ENCODE measurements at regions not wholly inside any gene's neighbourhood (a gene's known extent, or its start where the extent isn't known, plus 50 kb on each side); places are given as distances from the start of the nearest gene placed in this dataset.

GRCh38 chr17:70468661-70469060, 299.3 kb downstream of the KCNJ2 start:
- Histone ChIP-seq H3K9me3 (no peaks in the 10 kb centered on the region), H3K27me3 (no peaks in the 10 kb centered on the region), H3K4me3 (ENCODE audit: low read depth in 1 of 2, low read length in 1 of 2) (no peak overlapping the region), H3K4me1 (ENCODE audit: control insufficient read depth in 1 of 2, insufficient read depth in 1 of 2, low read depth in 1 of 2, low read length in 1 of 2) (no peaks in the 10 kb centered on the region), H3K36me3 (no peaks in the 10 kb centered on the region), H3K27ac (no peak overlapping the region)
- TF ChIP-seq CTCF (IDR thresholded peaks at IDR 0.05): no peak

DNA sequence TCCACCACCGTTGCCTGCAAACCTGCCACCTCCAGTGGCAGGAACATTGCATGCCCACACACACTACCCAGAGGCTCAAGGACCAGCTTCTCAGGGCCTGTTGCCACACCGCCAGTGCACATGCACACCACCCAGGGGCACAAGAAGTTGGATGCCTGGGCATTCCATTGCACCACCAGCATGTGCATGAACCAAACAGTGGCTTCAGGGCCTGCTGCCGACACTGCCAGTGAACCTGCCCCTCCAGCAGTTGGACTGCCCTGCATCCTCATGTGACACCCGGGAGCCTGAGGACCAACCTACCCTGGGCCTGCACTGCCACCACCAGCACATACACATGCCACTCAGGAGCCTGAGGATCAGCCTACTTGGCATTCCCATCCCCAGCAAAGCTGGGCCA, 303.7 kb downstream of the KCNJ2 start:
- Histone ChIP-seq H3K36me3 (no peaks in the 10 kb centered on the region), H3K4me3 (ENCODE audit: low read depth in 1 of 2, low read length in 1 of 2) (no peak overlapping the region), H3K9me3 (no peaks in the 10 kb centered on the region), H3K27me3 (no peaks in the 10 kb centered on the region), H3K4me1 (ENCODE audit: control insufficient read depth in 1 of 2, insufficient read depth in 1 of 2, low read depth in 1 of 2, low read length in 1 of 2) (no peaks in the 10 kb centered on the region), H3K27ac (no peak overlapping the region)
- no peak for TF ChIP-seq CTCF (IDR thresholded peaks at IDR 0.05)

GRCh38 chr17:70476368-70476767, 307.0 kb downstream of the KCNJ2 start:
- H3K9me3 ChIP-seq: no peaks in the 10 kb centered on the region
- H3K4me1 ChIP-seq (ENCODE audit: control insufficient read depth in 1 of 2, insufficient read depth in 1 of 2, low read depth in 1 of 2, low read length in 1 of 2): no peaks in the 10 kb centered on the region
- H3K4me3 ChIP-seq (ENCODE audit: low read depth in 1 of 2, low read length in 1 of 2): no peak overlapping the region
- TF ChIP-seq CTCF (IDR thresholded peaks at IDR 0.05): no peak
- H3K36me3 ChIP-seq: no peaks in the 10 kb centered on the region
- H3K27ac ChIP-seq: no peak overlapping the region
- no peaks in the 10 kb centered on the region for H3K27me3 ChIP-seq

- peaks cover 9% of the 10 kb centered on the region for H3K9me3 ChIP-seq
- H3K27ac ChIP-seq: no peak overlapping the region
- TF ChIP-seq CTCF (IDR thresholded peaks at IDR 0.05): no peak
- no peak overlapping the region for H3K4me3 ChIP-seq (ENCODE audit: low read depth in 1 of 2, low read length in 1 of 2)
- no peaks in the 10 kb centered on the region for H3K4me1 ChIP-seq (ENCODE audit: control insufficient read depth in 1 of 2, insufficient read depth in 1 of 2, low read depth in 1 of 2, low read length in 1 of 2)
- no peaks in the 10 kb centered on the region for H3K27me3 ChIP-seq
- H3K36me3 ChIP-seq: no peaks in the 10 kb centered on the region
Measured at GRCh38 chr17:70478902-70479301, 309.6 kb downstream of the KCNJ2 start.

DNA sequence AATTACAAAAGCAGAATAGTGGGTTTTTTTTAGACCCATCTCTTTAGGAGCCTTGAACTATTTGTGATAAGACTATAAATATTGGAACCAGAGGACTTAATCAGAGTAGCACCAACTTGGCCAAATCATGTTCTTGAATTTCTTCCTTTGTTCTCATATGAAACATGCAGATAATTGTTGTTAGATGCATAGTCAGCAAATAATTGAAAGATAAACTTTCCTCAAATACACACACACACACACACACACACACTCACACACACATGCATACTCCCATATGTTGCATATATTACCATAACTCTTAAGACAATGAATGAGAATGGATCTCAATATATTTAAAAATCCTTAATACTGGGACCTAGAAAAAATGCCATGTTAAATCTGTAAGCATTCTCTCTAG, 310.4 kb downstream of the KCNJ2 start:
- no peaks in the 10 kb centered on the region for H3K4me1 ChIP-seq (ENCODE audit: control insufficient read depth in 1 of 2, insufficient read depth in 1 of 2, low read depth in 1 of 2, low read length in 1 of 2)
- H3K4me3 ChIP-seq (ENCODE audit: low read depth in 1 of 2, low read length in 1 of 2): no peak overlapping the region
- no peaks in the 10 kb centered on the region for H3K27me3 ChIP-seq
- no peak overlapping the region for H3K27ac ChIP-seq
- TF ChIP-seq CTCF (IDR thresholded peaks at IDR 0.05): no peak
- no peaks in the 10 kb centered on the region for H3K36me3 ChIP-seq
- H3K9me3 ChIP-seq: peaks cover 11% of the 10 kb centered on the region

DNA sequence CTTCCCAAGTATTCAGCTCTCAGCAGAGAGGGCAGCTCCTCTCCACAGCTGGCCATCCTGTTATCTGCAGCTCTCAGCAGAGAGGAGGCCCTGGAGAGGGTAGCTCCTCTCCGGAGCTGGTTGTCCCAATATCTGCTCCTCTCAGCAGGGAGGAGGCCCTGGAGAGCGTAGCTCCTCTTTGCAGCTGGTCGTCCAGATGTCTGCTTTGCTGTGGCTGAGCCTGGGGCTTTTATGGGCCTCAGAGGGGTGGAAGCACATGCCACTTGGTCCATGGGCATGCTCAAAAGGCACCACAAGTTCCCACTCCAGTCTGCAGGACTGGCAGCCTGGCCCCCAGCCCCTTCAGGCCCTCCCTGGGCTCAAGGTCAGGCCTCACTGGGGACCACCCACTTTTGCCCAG, 314.3 kb downstream of the KCNJ2 start:
- TF ChIP-seq CTCF (IDR thresholded peaks at IDR 0.05): no peak
- no peaks in the 10 kb centered on the region for H3K27me3 ChIP-seq
- H3K27ac ChIP-seq: no peak overlapping the region
- H3K36me3 ChIP-seq: no peaks in the 10 kb centered on the region
- no peaks in the 10 kb centered on the region for H3K4me1 ChIP-seq (ENCODE audit: control insufficient read depth in 1 of 2, insufficient read depth in 1 of 2, low read depth in 1 of 2, low read length in 1 of 2)
- H3K4me3 ChIP-seq (ENCODE audit: low read depth in 1 of 2, low read length in 1 of 2): no peak overlapping the region
- H3K9me3 ChIP-seq: peaks cover 11% of the 10 kb centered on the region
